WTC11 (cell line): ENCODE measurements at regions not wholly inside any gene's neighbourhood (a gene's known extent, or its start where the extent isn't known, plus 50 kb on each side); places are given as distances from the start of the nearest gene placed in this dataset.

Experiments used
- ATAC-seq: fragments of 200-7000 bp; cut with Tn5 transposase; 2 replicates; pipeline ENCODE4 v1.10.0; 2021; ENCODE audit warnings: mild to moderate bottlenecking, moderate library complexity
- CTCF ChIA-PET: fragments of 300-600 bp; sonication (Branson Sonifier 250); formaldehyde crosslinking; loops from one replicate; lab custom pipeline; 2021; ENCODE audit warnings: antibody characterized with exemption; lab: Charles Lee
- POLR2A ChIA-PET: fragments of 350-600 bp; sonication (Branson Sonifier 250); formaldehyde crosslinking; loops from one replicate; lab custom pipeline; 2021; ENCODE audit warnings: antibody characterized with exemption; lab: Charles Lee
- DNase-seq: peaks from one replicate; pipeline ENCODE4 v3.0.0; 2021; ENCODE audit warnings: low spot score
- H3K27ac Mint-ChIP-seq: 2 replicates; pipeline ENCODE4 v1.8.0; 2021; ENCODE audit warnings: mixed read lengths
- H3K27me3 Mint-ChIP-seq: 2 replicates; pipeline ENCODE4 v1.8.0; 2021; ENCODE audit warnings: low read depth, mild to moderate bottlenecking, moderate library complexity, mixed read lengths
- H3K36me3 Mint-ChIP-seq: 2 replicates; pipeline ENCODE4 v1.8.0; 2021; ENCODE audit warnings: mixed read lengths
- H3K4me1 Mint-ChIP-seq: 2 replicates; pipeline ENCODE4 v1.8.0; 2022; ENCODE audit warnings: mixed read lengths
- H3K4me3 Mint-ChIP-seq: 2 replicates; pipeline ENCODE4 v1.8.0; 2021; ENCODE audit warnings: mild to moderate bottlenecking, moderate library complexity, mixed read lengths
- H3K9me3 Mint-ChIP-seq: 2 replicates; pipeline ENCODE4 v1.8.0; 2021; ENCODE audit warnings: mixed read lengths
- ARID4B ChIP-seq: sonication (generic); formaldehyde crosslinking; IDR thresholded peaks from 2 replicates; pipeline ENCODE4 v1.8.0; 2023; ENCODE audit warnings: missing genetic modification reagents, mild to moderate bottlenecking, borderline replicate concordance
- CREB1 ChIP-seq: sonication (generic); formaldehyde crosslinking; IDR thresholded peaks from 2 replicates; pipeline ENCODE4 v1.8.0; 2023; ENCODE audit warnings: mild to moderate bottlenecking, missing genetic modification reagents
- CREM ChIP-seq: sonication (generic); formaldehyde crosslinking; IDR thresholded peaks from 2 replicates; pipeline ENCODE4 v1.8.1; 2022; ENCODE audit warnings: mild to moderate bottlenecking, missing genetic modification reagents, moderate library complexity
- CTCF ChIP-seq: fragments of 200-600 bp; IDR thresholded peaks from 2 replicates; pipeline ENCODE4 v1.8.0; 2022; ENCODE audit warnings: antibody characterized with exemption
- E2F1 ChIP-seq: sonication (generic); formaldehyde crosslinking; IDR thresholded peaks from 2 replicates; pipeline ENCODE4 v1.8.0; 2022; ENCODE audit warnings: mild to moderate bottlenecking, missing genetic modification reagents
- ELF4 ChIP-seq: sonication (generic); formaldehyde crosslinking; IDR thresholded peaks from 2 replicates; pipeline ENCODE4 v1.8.1; 2022; ENCODE audit warnings: low read depth, mild to moderate bottlenecking, moderate library complexity, missing genetic modification reagents
- GTF2I ChIP-seq: fragments of 250-450 bp; sonication (Bioruptor Pico); conservative IDR thresholded peaks from 2 replicates; pipeline ENCODE4 v1.4.0; 2021; ENCODE audit warnings: mild to moderate bottlenecking
- JAZF1 ChIP-seq: fragments of 250-450 bp; sonication (Bioruptor Pico); IDR thresholded peaks from 2 replicates; pipeline ENCODE4 v1.9.0; 2021; ENCODE audit warnings: moderate library complexity, mild to moderate bottlenecking, inconsistent platforms
- NR1H2 ChIP-seq: sonication (generic); formaldehyde crosslinking; IDR thresholded peaks from 2 replicates; pipeline ENCODE4 v1.9.0; 2021; ENCODE audit warnings: mild to moderate bottlenecking, moderate library complexity, missing genetic modification reagents
- TEAD1 ChIP-seq: sonication (generic); formaldehyde crosslinking; IDR thresholded peaks from 2 replicates; pipeline ENCODE4 v1.8.0; 2022; ENCODE audit warnings: mild to moderate bottlenecking, missing genetic modification reagents
- ZBTB21 ChIP-seq: sonication (generic); formaldehyde crosslinking; IDR thresholded peaks from 2 replicates; pipeline ENCODE4 v1.8.1; 2023; ENCODE audit warnings: mild to moderate bottlenecking, missing genetic modification reagents, borderline replicate concordance
- ZNF416 ChIP-seq: fragments of 250-450 bp; sonication (Bioruptor Pico); IDR thresholded peaks from 2 replicates; pipeline ENCODE4 v1.9.0; 2021; ENCODE audit warnings: mild to moderate bottlenecking, inconsistent platforms
- TF ChIP-seq, protein P1 (sequence below): sonication (generic); formaldehyde crosslinking; IDR thresholded peaks from 2 replicates; pipeline ENCODE4 v1.8.1; 2023; ENCODE audit warnings: mild to moderate bottlenecking, missing genetic modification reagents
- TF ChIP-seq, protein P2 (sequence below): sonication (generic); formaldehyde crosslinking; IDR thresholded peaks from 2 replicates; pipeline ENCODE4 v1.8.1; 2022; ENCODE audit warnings: missing genetic modification reagents, borderline replicate concordance

GRCh38 chr6:15775741-15776140 is 112.9 kb upstream of the DTNBP1 start:
- H3K9me3 Mint-ChIP-seq = no peaks in the 10 kb centered on the region
- ChIA-PET CTCF (no interaction called here), POLR2A (interaction anchor here (0.7 kb wide), 1 partner anchor 11 kb away, joined by 3 read pairs; no protein-coding TSS in a partner anchor)
- H3K36me3 Mint-ChIP-seq = no peaks in the 10 kb centered on the region
- ATAC-seq = no peak
- TF ChIP-seq CREB1 (no peak), JAZF1 (CRISPR knock-in tag) (no peak), CREM (CRISPR knock-in tag) (no peak), E2F1 (CRISPR knock-in tag) (no peak)
- no peak overlapping the region for H3K27ac Mint-ChIP-seq
- peaks cover 13% of the 10 kb centered on the region for H3K4me1 Mint-ChIP-seq
- H3K4me3 Mint-ChIP-seq = no peak overlapping the region
- H3K27me3 Mint-ChIP-seq = no peaks in the 10 kb centered on the region; the same call in 1 of the 2 replicates
- no peak for DNase-seq

DNA sequence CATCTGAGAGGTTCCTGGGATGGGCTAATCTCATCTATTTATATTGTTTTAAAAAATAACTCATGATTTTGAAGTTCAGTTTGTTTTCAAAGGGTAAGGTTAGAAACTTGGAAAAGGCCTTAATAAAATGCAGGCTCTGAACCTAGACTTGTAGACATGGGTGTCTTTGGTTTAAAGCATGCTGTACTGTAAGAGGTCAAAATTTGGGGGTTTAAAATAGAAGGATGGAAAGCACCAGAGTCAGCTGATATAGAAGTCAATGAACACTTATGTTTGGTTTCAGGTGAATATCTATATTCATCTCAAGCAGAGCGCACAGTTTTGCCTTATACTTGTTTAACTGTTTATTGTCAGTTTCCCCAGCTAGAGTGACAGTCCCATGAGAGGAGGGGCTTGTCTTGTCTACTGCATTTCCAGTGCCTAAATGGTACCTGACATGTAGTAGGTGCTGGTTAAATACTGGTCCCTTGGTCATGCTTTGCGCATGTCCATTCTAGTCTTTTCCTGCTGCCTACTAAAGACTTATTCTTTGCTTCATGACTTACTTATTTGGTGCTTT is 112.3 kb upstream of the DTNBP1 start:
- POLR2A ChIA-PET = no interaction called here
- Mint-ChIP-seq H3K9me3 (no peaks in the 10 kb centered on the region), H3K4me3 (no peak overlapping the region), H3K27ac (no peak overlapping the region), H3K36me3 (no peaks in the 10 kb centered on the region), H3K27me3 (no peaks in the 10 kb centered on the region; the same call in none of the 2 replicates), H3K4me1 (peaks cover 13% of the 10 kb centered on the region)
- TF ChIP-seq NR1H2 (CRISPR knock-in tag) = no peak
- no peak for TF ChIP-seq GTF2I (CRISPR knock-in tag)
- TF ChIP-seq ARID4B (CRISPR knock-in tag) = no peak
- TF ChIP-seq TEAD1 = no peak
- no peak for TF ChIP-seq CTCF
- TF ChIP-seq ELF4 = no peak
- TF ChIP-seq ZBTB21 (CRISPR knock-in tag) = no peak
- TF ChIP-seq ZNF416 (CRISPR knock-in tag) = no peak
- TF ChIP-seq, protein P1, sequence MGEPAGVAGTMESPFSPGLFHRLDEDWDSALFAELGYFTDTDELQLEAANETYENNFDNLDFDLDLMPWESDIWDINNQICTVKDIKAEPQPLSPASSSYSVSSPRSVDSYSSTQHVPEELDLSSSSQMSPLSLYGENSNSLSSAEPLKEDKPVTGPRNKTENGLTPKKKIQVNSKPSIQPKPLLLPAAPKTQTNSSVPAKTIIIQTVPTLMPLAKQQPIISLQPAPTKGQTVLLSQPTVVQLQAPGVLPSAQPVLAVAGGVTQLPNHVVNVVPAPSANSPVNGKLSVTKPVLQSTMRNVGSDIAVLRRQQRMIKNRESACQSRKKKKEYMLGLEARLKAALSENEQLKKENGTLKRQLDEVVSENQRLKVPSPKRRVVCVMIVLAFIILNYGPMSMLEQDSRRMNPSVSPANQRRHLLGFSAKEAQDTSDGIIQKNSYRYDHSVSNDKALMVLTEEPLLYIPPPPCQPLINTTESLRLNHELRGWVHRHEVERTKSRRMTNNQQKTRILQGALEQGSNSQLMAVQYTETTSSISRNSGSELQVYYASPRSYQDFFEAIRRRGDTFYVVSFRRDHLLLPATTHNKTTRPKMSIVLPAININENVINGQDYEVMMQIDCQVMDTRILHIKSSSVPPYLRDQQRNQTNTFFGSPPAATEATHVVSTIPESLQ (CRISPR knock-in tag) = no peak
- TF ChIP-seq, protein P2, sequence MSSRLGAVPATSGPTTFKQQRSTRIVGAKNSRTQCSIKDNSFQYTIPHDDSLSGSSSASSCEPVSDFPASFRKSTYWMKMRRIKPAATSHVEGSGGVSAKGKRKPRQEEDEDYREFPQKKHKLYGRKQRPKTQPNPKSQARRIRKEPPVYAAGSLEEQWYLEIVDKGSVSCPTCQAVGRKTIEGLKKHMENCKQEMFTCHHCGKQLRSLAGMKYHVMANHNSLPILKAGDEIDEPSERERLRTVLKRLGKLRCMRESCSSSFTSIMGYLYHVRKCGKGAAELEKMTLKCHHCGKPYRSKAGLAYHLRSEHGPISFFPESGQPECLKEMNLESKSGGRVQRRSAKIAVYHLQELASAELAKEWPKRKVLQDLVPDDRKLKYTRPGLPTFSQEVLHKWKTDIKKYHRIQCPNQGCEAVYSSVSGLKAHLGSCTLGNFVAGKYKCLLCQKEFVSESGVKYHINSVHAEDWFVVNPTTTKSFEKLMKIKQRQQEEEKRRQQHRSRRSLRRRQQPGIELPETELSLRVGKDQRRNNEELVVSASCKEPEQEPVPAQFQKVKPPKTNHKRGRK (CRISPR knock-in tag) = no peak
- ATAC-seq = no peak
- no peak for DNase-seq
- CTCF ChIA-PET = no interaction called here
